H9 (cell line): ENCODE measurements at regions not wholly inside any gene's neighbourhood (a gene's known extent, or its start where the extent isn't known, plus 50 kb on each side); places are given as distances from the start of the nearest gene placed in this dataset.
A peak's percentile ranks its signal among the peaks of the same experiment; 100 is the strongest.

Experiments
- DNase-seq: peaks from one replicate; pipeline ENCODE4 v3.0.0-alpha.2; 2017
- H2AFZ ChIP-seq: one replicate; pipeline ENCODE4 v1.6.1; 2013; ENCODE audit warnings: mild to moderate bottlenecking, low read length, control low read depth, moderate library complexity
- H2AK5ac ChIP-seq: 2 replicates; pipeline ENCODE4 v1.6.1; 2013; ENCODE audit warnings: low read length, control low read depth, mixed read lengths; ENCODE audit not compliant: insufficient read length
- H2BK120ac ChIP-seq: one replicate; pipeline ENCODE4 v1.6.1; 2013; ENCODE audit warnings: low read depth, mild to moderate bottlenecking, low read length, control low read depth, inconsistent platforms; ENCODE audit not compliant: poor library complexity, severe bottlenecking
- H2BK12ac ChIP-seq: 2 replicates; pipeline ENCODE4 v1.6.1; 2013; ENCODE audit warnings: low read length, control low read depth, mixed read lengths, low read depth; ENCODE audit not compliant: insufficient read length
- H2BK15ac ChIP-seq: 2 replicates; pipeline ENCODE4 v1.6.1; 2013; ENCODE audit warnings: low read depth, low read length, control low read depth
- H2BK20ac ChIP-seq: one replicate; pipeline ENCODE4 v1.6.1; 2013; ENCODE audit warnings: low read depth, mild to moderate bottlenecking, low read length, control low read depth, inconsistent platforms; ENCODE audit not compliant: poor library complexity, severe bottlenecking
- H2BK5ac ChIP-seq: 2 replicates; pipeline ENCODE4 v1.6.1; 2013; ENCODE audit warnings: low read length, control low read depth, mixed read lengths; ENCODE audit not compliant: insufficient read length
- H3K14ac ChIP-seq: 2 replicates; pipeline ENCODE4 v1.6.1; 2013; ENCODE audit warnings: low read length, control low read depth; ENCODE audit not compliant: insufficient read depth
- H3K18ac ChIP-seq: 2 replicates; pipeline ENCODE4 v1.6.1; 2013; ENCODE audit warnings: low read depth, mild to moderate bottlenecking, mixed read lengths, low read length, control low read depth; ENCODE audit not compliant: insufficient read length
- H3K23ac ChIP-seq: 2 replicates; pipeline ENCODE4 v1.6.1; 2013; ENCODE audit warnings: low read length, control low read depth, mixed read lengths, low read depth; ENCODE audit not compliant: insufficient read length
- H3K23me2 ChIP-seq: 2 replicates; pipeline ENCODE4 v1.6.1; 2013; ENCODE audit warnings: low read depth, mild to moderate bottlenecking, mixed read lengths, low read length, control low read depth; ENCODE audit not compliant: insufficient read length, poor library complexity, severe bottlenecking
- H3K27ac ChIP-seq: 2 replicates; pipeline ENCODE4 v1.5.1; 2013; ENCODE audit warnings: low read length, control low read depth, mixed read lengths, low read depth; ENCODE audit not compliant: insufficient read length
- H3K27me3 ChIP-seq: 2 replicates; pipeline ENCODE4 v1.6.1; 2013; ENCODE audit warnings: low read length, control low read depth, inconsistent platforms; ENCODE audit not compliant: insufficient read depth
- H3K4ac ChIP-seq: 2 replicates; pipeline ENCODE4 v1.6.1; 2013; ENCODE audit warnings: low read depth, mild to moderate bottlenecking, control low read depth, inconsistent platforms, low read length, moderate library complexity
- H3K4me1 ChIP-seq: 2 replicates; pipeline ENCODE4 v1.6.1; 2013; ENCODE audit warnings: low read length, control low read depth, inconsistent platforms; ENCODE audit not compliant: insufficient read depth
- H3K4me2 ChIP-seq: 2 replicates; pipeline ENCODE4 v1.6.1; 2013; ENCODE audit warnings: low read length, control low read depth, mixed read lengths; ENCODE audit not compliant: insufficient read length, insufficient read depth
- H3K56ac ChIP-seq: 2 replicates; pipeline ENCODE4 v1.6.1; 2013; ENCODE audit warnings: low read depth, mild to moderate bottlenecking, mixed read lengths, low read length, control low read depth; ENCODE audit not compliant: insufficient read length
- H3K79me1 ChIP-seq: 2 replicates; pipeline ENCODE4 v1.6.1; 2013; ENCODE audit warnings: low read depth, mild to moderate bottlenecking, moderate library complexity, low read length, control low read depth, inconsistent platforms; ENCODE audit not compliant: insufficient read depth, poor library complexity, severe bottlenecking
- H3K79me2 ChIP-seq: 2 replicates; pipeline ENCODE4 v1.6.1; 2013; ENCODE audit warnings: low read length, control low read depth, inconsistent platforms; ENCODE audit not compliant: insufficient read depth
- H3K9ac ChIP-seq: 2 replicates; pipeline ENCODE4 v1.6.1; 2013; ENCODE audit warnings: low read length, control low read depth, mixed read lengths; ENCODE audit not compliant: insufficient read length; ENCODE audit errors: extremely low read depth
- H3K9me3 ChIP-seq: one replicate; pipeline ENCODE4 v1.6.1; 2013; ENCODE audit warnings: low read depth, low read length, inconsistent platforms; ENCODE audit not compliant: control insufficient read depth
- H3T11ph ChIP-seq: one replicate; pipeline ENCODE4 v1.6.1; 2013; ENCODE audit warnings: mild to moderate bottlenecking, low read length, control low read depth, inconsistent platforms
- H4K20me1 ChIP-seq: one replicate; pipeline ENCODE4 v1.6.1; 2013; ENCODE audit not compliant: control insufficient read depth, insufficient read length, insufficient read depth
- H4K5ac ChIP-seq: 2 replicates; pipeline ENCODE4 v1.6.1; 2013; ENCODE audit warnings: low read depth, mild to moderate bottlenecking, mixed read lengths, low read length, control low read depth; ENCODE audit not compliant: insufficient read length
- H4K8ac ChIP-seq: replicated peaks from 2 replicates; pipeline ENCODE4 v1.6.1; 2013; ENCODE audit warnings: low read length, control low read depth, mixed read lengths, low read depth; ENCODE audit not compliant: insufficient read length
- H4K91ac ChIP-seq: 2 replicates; pipeline ENCODE4 v1.6.1; 2013; ENCODE audit warnings: low read depth, mild to moderate bottlenecking, moderate library complexity, mixed read lengths, low read length, control low read depth; ENCODE audit not compliant: insufficient read length
- H3K27ac Mint-ChIP-seq, 3 experiments: 2 replicates in 2 of 3; 3 replicates in 1 of 3; pipeline ENCODE4 v1.8.0; 2020 to 2021; ENCODE audit warnings: mixed read lengths in 3 of 3, mild to moderate bottlenecking in 1 of 3, moderate library complexity in 1 of 3
- H3K27me3 Mint-ChIP-seq: 2 replicates; pipeline ENCODE4 v1.8.0; 2021; ENCODE audit warnings: low read depth, mild to moderate bottlenecking, moderate library complexity, mixed read lengths
- H3K36me3 Mint-ChIP-seq, 3 experiments: 2 replicates in 2 of 3; 3 replicates in 1 of 3; pipeline ENCODE4 v1.8.0; 2020 to 2021; ENCODE audit warnings: low read depth in 3 of 3, mixed read lengths in 3 of 3; ENCODE audit not compliant: insufficient read depth in 1 of 3
- H3K4me1 Mint-ChIP-seq, 2 experiments: 2 replicates each; pipeline ENCODE4 v1.8.0; 2020; ENCODE audit warnings: mixed read lengths in 2 of 2
- H3K4me3 Mint-ChIP-seq, 2 experiments: 2 replicates in 1 of 2; 3 replicates in 1 of 2; pipeline ENCODE4 v1.8.0; 2020 to 2021; ENCODE audit warnings: mild to moderate bottlenecking in 2 of 2, mixed read lengths in 2 of 2, moderate library complexity in 1 of 2
- H3K9me3 Mint-ChIP-seq, 2 experiments: 2 replicates in 1 of 2; 3 replicates in 1 of 2; pipeline ENCODE4 v1.8.0; 2020; ENCODE audit warnings: mild to moderate bottlenecking in 2 of 2, mixed read lengths in 2 of 2, moderate library complexity in 1 of 2
- CTCF ChIP-seq: fragments of 200-600 bp; sonication (generic); conservative IDR thresholded peaks from 3 replicates; pipeline ENCODE4 v1.8.0; 2021; ENCODE audit warnings: antibody characterized with exemption, mild to moderate bottlenecking
- WGBS: extraction: QIAGEN DNeasy Blood & Tissue Kit; methylation state at CpG from one replicate; pipeline ENCODE4 v1.1.7; 2013; ENCODE audit warnings: missing lambda C conversion rate, low lambda C conversion rate, mixed read lengths; ENCODE audit not compliant: insufficient read length; ENCODE audit errors: extremely low coverage; 5-methylcytosine and 5-hydroxymethylcytosine counted together

- Histone ChIP-seq H4K8ac (no peak overlapping the region), H3K9me3 (no peaks in the 10 kb centered on the region), H4K5ac (no peak overlapping the region), H3K18ac (no peak overlapping the region), H3K4me2 (no peak overlapping the region), H3K56ac (no peak overlapping the region), H2BK15ac (no peak overlapping the region), H3K79me1 (no peaks in the 10 kb centered on the region), H3K27me3 (no peaks in the 10 kb centered on the region), H3K4ac (no peak overlapping the region), H2BK20ac (no peak overlapping the region), H3K9ac (no peak overlapping the region), H3K4me1 (0 out of 2 replicates have a peak, but pooled peaks cover 2% of the 10 kb centered on the region), H3K23ac (no peak overlapping the region), H2BK120ac (no peak overlapping the region), H2AK5ac (no peak overlapping the region), H2BK5ac (no peak overlapping the region), H2BK12ac (no peak overlapping the region), H3K27ac (no peak overlapping the region), H3K23me2 (no peaks in the 10 kb centered on the region), H3K14ac (no peak overlapping the region), H3T11ph (no peak overlapping the region), H4K20me1 (no peaks in the 10 kb centered on the region), H2AFZ (peak overlapping the region; percentile 73), H3K79me2 (no peaks in the 10 kb centered on the region), H4K91ac (no peak overlapping the region)
- Mint-ChIP-seq H3K4me1 (peaks cover 21 to 28% of the 10 kb centered on the region in 2 experiments), H3K27me3 (no peaks in the 10 kb centered on the region), H3K9me3 (peaks cover 7 to 12% of the 10 kb centered on the region in 2 experiments), H3K4me3 (no peak overlapping the region; a peak in 1 of 5 replicates), H3K27ac (peak overlapping the region in 2 of 3 experiments; percentile 71 to 73; a peak in 4 of 7 replicates), H3K36me3 (peaks cover 6 to 19% (median 11%) of the 10 kb centered on the region in 3 experiments; a peak in 6 of 7 replicates)
- TF ChIP-seq CTCF, result no peak
- no CpG with 5 or more reads among the region's 1 CpG for WGBS
- no peak for DNase-seq
Measured at GRCh38 chr21:27761623-27762022, 794.7 kb upstream of the ADAMTS5 start.
